Muscle of arm (tissue), 1 donor: ENCODE measurements at regions not wholly inside any gene's neighbourhood (a gene's known extent, or its start where the extent isn't known, plus 50 kb on each side); places are given as distances from the start of the nearest gene placed in this dataset.
"Not testable (repeated sequence)": the region's sequence is repeated elsewhere in the genome, so short reads cannot be mapped to it uniquely, and the experiment has no call there.

ENCODE experiments used
- DNase-seq: peaks from one replicate; pipeline ENCODE4 v3.0.0-alpha.2; 2013

GRCh38 chr7:51620706-51621105, 304.1 kb upstream of the COBL start:
- DNase-seq, result no peak

- no peak for DNase-seq
Observed at GRCh38 chr7:51619880-51620279, 303.3 kb upstream of the COBL start.

DNA sequence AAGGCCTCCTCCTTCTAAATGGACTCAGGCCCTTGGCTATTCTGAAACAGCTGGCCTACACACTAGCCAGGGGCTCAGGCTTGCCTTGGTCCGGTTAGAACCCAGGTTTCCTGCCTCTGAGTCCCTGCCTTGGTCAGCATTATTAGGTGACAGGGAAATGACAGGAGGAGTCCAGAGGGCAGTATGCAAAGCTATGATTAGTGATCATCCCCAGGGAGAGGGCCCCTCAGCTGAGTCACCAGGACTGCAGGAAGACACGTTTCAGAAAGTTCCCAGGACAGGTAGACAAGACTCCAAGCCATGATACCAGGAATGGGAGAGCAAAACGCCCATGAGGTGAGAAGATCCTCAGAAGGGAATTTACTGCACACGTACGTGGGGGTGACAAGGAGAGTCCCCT, 301.1 kb upstream of the COBL start:
- no peak for DNase-seq

- peak; percentile 10 for DNase-seq
Observed at GRCh38 chr7:51613911-51614357, 297.3 kb upstream of the COBL start.

- DNase-seq, result no peak
Observed at GRCh38 chr7:51611937-51612336, 295.3 kb upstream of the COBL start.

- DNase-seq, result no peak
Observed at GRCh38 chr7:51607447-51607846, 290.8 kb upstream of the COBL start.

GRCh38 chr7:51606601-51607154, 290.1 kb upstream of the COBL start:
- DNase-seq, result no peak

- DNase-seq, result no peak
Observed at GRCh38 chr7:51602376-51602775, 285.8 kb upstream of the COBL start.

- DNase-seq, result no peak
Observed at GRCh38 chr7:51601461-51601860, 284.9 kb upstream of the COBL start.

DNA sequence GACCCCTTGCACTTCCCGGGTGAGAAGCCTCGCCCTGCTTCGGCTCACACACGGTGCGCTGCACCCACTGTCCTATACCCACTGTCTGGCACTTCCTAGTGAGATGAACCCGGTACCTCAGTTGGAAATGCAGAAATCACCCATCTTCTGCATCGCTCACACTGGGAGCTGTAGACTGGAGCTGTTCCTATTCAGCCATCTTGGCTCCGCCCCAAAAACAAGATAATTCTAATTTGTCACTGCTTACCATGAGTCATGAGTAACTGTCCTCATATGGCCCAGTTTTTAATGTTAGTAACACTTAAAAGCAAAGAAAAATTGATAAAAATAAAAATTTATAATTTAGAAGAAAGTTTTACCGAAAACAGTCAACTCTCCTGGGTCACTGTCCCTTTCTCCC, 283.3 kb upstream of the COBL start:
- DNase-seq, result not testable (repeated sequence)

- DNase-seq, result no peak
Observed at GRCh38 chr7:51593628-51594027, 277.0 kb upstream of the COBL start.

DNA sequence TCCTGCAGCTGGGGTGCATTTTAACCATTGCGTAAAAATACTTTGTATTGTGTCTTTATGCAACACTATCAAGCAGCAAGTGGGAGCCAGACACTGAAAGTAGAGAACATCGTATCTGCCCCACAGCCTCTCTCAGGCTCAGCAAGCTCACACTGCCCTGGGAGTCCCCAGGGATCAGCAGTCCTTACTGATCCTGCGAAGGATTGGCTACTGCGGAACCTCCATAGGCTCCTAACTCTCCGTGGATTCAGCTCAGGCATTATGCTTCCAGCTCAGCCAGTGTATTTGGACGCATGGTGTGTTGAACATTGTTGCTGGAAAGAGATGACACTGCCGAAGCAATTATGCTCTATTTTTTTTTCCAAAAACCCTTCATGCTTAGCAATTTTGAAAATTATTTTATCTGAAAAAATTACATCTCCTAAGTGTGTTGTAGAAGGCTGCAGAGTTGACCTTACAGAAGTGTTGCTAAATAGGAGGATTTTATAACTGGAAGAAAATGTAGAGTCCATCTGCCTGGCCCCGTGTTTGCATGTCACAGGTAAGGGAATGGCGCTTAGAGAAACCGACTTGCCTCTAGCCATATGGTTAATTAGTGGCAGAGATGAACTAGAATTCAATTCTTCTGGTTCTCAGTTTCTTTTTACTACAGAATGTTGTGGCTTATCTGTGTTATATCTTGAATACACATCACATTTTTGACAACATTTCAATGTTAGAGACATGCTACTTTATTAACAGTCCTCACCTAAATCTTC, 276.4 kb upstream of the COBL start:
- DNase-seq, result no peak

DNA sequence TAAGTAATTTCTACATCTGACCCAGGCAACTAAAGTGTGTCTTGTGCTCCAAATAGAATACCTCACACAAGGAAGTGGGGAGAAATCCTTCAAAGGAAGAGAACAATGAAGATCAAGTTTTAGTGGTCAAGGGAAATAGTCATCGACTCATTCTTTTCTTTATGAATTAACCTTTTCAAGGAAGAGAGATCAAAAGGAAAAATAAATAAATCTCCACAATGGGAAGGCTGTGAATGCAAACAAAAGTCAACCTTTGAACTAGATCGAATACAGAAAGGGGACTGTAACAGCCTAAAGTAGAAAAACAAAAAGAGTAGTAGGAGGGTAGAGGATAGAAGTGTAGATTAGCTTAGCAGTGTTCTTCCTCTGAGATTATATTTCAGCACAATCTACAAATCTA, 274.6 kb upstream of the COBL start:
- DNase-seq, result no peak

GRCh38 chr7:51590746-51591145, 274.1 kb upstream of the COBL start:
- DNase-seq, result no peak

DNA sequence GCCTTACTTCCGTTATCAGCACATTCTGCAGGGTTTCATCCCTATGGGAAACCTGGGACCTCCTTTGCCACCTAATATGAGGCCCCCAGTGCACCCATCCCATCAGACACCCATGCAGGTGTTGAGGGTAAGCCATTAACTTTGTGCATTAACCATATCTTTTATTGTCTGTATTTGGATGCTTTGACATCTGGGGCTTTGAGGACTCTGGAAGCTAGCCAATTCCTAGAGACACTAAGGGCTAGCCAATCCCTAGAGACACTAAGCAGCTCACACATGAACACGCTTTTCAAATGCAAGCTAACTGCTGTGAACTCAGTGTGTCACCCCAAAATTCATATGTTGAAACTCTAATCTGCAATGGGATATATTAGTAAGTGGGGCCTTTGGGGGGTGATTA, 272.5 kb upstream of the COBL start:
- no peak for DNase-seq

DNA sequence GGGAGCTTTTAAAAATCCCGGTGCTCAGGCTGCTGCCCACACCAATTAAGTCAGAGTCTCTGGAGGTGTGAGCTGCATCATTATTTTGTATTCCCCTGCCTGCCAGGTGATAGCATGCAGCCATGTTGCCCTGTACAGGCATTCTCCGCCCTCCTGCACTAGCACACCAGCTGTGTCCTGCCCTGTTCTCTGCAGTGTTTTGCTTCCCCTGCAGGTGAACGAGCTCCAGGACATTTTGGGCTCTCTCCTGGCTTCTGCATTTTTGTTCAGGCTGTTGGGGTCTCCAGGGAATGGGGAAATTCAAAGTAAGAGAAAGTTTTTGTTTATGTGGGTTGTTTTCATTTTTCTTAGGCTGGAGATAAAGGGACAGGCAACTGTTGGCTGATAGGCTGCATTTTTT, 271.0 kb upstream of the COBL start:
- DNase-seq, result no peak

GRCh38 chr7:51577390-51577789, 260.8 kb upstream of the COBL start:
- no peak for DNase-seq

DNA sequence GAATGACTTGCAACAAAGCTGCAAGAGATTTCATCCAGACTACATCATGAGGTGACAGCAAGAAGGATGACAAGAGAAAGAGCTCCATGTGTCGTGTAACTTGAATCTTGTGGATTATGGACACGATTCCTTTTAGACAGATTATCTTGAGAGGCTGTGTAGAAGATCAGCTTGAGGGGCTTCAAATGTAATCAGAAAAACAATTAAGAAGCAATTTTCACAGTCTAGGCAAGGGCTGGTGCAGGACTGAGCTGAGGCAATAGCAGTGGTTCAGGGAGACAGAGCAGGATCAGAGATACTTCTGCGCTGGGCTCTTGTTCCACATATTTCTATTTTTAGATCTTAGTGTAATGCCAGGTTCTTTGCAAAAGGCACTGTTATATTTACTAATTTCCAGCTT, 253.0 kb upstream of the COBL start:
- DNase-seq, result no peak

GRCh38 chr7:51569176-51569575, 252.6 kb upstream of the COBL start:
- DNase-seq, result no peak

GRCh38 chr7:51551070-51551469, 234.5 kb upstream of the COBL start:
- no peak for DNase-seq

DNA sequence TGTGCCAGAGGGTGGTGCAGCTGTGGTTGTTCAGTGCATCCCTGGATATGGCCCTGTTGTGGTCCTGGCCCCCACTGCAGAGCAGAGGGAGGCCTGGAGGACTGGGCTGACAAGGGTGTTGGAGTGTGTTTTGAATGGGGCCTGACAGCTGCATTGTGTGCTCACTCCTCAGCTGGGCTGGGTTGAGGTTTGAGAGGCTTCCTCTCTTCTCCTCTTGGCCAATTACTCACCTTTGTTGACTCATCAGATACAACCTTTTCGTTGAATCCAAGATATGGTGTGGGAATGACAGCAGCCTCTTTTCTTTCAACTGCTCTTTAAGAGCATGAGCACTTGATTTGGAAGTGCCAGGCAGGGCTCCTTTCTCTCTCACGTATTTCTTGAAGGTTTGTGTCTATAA, 228.5 kb upstream of the COBL start:
- DNase-seq, result no peak

GRCh38 chr7:51543801-51544553, 227.4 kb upstream of the COBL start:
- DNase-seq, result no peak

DNA sequence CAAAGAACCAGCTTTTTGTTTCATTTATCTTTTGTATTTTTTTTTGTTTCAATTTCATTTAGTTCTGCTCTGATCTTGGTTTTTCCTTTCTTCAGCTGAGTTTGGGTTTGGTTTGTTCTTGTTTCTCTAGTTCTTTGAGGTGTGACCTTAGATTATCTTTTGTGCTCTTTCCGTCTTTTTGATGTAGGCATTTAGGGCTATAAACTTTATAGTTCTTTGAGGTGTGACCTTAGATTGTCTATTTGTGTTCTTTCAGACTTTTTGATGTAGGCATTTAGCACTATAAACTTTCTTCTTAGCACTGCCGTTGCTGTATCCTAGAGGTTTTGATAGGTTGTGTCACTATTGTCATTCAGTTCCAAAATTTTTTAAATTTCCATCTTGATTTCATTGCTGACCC, 224.3 kb upstream of the COBL start:
- DNase-seq, result not testable (repeated sequence)
